ENCODE measurements at regions not wholly inside any gene's neighbourhood (a gene's known extent, or its start where the extent isn't known, plus 50 kb on each side); places are given as distances from the start of the nearest gene placed in this dataset.

DNA sequence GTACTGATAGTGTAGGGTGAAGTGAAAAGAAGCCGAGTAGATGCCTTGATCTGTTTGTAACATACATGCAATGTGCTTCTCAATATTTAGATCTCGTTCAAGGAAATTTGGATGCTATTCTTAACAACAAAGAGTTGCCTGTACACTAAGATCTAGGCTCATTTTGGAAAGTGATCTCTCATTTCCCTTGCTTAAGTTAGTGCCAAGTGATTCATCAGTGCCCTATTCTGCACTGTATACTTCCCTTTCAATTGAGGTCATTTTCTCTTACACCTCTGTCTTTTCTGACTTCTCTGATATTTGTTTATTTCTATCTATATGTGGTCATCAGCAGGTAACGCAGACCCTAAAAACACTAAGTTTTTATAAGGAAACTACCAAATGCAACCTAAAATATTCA, 528.6 kb upstream of the PTPRD start:
- H3K4me3 ChIP-seq (ENCODE audit: low read depth, low read length), result no peak overlapping the region
- TF ChIP-seq, protein P1, sequence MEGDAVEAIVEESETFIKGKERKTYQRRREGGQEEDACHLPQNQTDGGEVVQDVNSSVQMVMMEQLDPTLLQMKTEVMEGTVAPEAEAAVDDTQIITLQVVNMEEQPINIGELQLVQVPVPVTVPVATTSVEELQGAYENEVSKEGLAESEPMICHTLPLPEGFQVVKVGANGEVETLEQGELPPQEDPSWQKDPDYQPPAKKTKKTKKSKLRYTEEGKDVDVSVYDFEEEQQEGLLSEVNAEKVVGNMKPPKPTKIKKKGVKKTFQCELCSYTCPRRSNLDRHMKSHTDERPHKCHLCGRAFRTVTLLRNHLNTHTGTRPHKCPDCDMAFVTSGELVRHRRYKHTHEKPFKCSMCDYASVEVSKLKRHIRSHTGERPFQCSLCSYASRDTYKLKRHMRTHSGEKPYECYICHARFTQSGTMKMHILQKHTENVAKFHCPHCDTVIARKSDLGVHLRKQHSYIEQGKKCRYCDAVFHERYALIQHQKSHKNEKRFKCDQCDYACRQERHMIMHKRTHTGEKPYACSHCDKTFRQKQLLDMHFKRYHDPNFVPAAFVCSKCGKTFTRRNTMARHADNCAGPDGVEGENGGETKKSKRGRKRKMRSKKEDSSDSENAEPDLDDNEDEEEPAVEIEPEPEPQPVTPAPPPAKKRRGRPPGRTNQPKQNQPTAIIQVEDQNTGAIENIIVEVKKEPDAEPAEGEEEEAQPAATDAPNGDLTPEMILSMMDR (conservative IDR thresholded peaks at IDR 0.05; ENCODE audit: low read depth, low read length), result no peak
- no peak for DNase-seq (ENCODE audit: low read depth)

DNA sequence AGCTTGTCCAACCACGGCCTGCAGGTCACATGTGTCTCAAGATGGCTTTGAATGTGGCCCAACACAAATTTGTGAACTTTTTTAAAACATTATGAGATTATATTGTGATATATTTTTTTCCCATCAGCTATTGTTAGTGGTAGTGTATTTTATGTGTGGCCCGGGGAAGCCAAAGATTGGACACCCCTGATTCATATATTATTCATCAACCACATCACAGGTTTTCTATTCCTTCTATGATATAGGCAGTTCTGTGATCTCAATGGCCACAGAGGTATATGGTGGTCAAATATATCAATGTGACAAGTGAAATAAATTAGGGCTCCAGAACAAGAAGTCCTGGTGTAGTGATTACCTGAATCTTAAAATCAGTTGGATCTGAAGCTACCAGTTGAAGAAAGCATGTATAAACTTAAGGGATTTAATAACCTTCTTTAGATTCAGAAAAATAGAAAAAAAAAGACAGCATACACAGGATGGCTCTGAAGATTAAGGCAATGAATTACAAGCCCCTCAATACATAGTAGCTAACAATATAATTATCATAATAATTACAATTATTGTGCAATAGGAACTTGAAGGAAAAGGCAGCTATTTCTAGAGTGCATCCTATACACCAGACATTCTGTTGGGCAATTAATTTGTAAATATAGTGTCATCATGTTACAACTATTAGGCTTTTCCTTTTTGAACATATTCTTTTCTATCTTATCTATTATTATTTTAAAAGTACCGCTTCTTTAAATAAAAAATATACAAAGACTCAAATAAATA, 530.4 kb upstream of the PTPRD start:
- H3K4me3 ChIP-seq (ENCODE audit: low read depth, low read length), result no peak overlapping the region
- no peak for DNase-seq (ENCODE audit: low read depth)
- TF ChIP-seq, protein P1 (conservative IDR thresholded peaks at IDR 0.05; ENCODE audit: low read depth, low read length), result no peak

DNA sequence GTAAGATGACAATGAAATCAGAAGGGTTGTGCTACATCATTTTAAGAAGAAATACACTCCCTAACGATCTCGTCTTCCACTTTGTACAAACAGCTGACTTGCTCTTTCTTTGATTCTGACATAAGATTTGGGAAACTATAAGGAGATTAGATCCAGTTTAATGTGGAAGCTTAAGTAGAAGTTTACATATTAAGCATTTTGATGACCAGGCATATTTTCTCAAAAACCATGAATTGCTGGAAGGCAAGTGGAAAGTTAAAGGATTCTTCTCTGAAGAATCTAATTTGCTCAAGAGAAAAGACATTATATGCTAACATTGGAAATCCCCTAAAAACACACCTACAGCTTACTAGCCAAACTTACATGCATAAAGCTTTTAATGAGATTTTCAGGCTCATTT, 531.9 kb upstream of the PTPRD start:
- no peak overlapping the region for H3K4me3 ChIP-seq (ENCODE audit: low read depth, low read length)
- TF ChIP-seq, protein P1 (conservative IDR thresholded peaks at IDR 0.05; ENCODE audit: low read depth, low read length), result no peak
- DNase-seq (ENCODE audit: low read depth), result no peak

DNA sequence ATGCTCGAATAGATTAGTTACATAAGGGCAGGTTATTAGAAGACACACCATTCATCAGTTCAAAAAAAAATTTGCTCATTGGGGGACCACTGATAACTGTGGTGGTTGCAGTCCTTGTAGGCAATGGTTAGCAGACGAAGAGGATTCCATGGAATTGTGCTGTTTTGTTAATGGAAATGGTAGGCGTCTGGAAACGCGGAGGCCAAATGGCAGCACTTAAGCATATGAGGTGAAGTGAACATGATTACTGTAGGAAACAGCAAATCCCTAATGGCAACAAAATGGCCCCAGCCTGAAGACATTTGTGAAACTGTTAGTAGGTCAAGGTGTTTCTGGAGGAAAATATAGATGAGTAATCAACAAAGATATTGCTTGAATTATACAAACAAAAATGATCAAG, 535.4 kb upstream of the PTPRD start:
- TF ChIP-seq, protein P1 (conservative IDR thresholded peaks at IDR 0.05; ENCODE audit: low read depth, low read length), result no peak
- no peak overlapping the region for H3K4me3 ChIP-seq (ENCODE audit: low read depth, low read length)
- DNase-seq (ENCODE audit: low read depth), result no peak

DNA sequence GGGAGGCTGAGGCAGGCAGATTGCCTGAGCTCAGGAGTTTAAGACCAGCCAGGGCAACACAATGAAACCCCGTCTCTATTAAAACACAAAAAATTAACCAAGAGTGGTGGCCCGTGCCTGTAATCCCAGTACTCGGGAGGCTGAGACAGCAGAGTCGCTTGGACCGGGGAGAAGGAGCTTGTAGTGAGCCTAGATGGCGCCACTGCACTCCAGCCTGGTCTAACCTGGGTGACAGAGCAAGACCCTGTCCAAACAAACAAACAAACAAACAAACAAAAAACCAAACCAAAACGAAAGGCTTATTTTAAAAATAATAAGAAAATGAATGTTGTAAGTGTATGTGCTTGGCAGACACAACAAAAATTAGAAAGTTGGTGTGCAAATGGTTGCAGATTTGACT, 536.3 kb upstream of the PTPRD start:
- no peak for DNase-seq (ENCODE audit: low read depth)
- H3K4me3 ChIP-seq (ENCODE audit: low read depth, low read length), result no peak overlapping the region
- TF ChIP-seq, protein P1 (conservative IDR thresholded peaks at IDR 0.05; ENCODE audit: low read depth, low read length), result peak; percentile 15

DNA sequence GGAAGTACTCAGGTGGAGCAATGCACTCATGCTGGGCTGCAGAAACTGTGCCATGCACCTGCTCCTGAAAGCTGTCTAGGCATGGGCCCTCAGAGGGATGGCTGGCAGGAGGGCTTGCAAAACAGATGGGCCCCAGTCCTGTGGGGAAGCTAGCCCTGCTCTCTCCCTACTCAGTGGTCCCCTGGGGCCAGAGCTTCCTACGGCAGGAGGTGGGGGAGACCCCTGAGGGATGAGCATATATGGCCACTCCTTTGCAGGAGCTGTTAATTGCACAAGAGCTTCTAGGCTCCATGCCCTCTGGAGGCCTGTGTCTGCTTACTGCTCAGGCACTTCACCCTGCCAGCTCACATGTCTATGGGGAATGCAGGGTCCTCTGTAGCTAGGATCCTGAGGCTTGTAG, 545.3 kb upstream of the PTPRD start:
- no peak for DNase-seq (ENCODE audit: low read depth)
- no peak overlapping the region for H3K4me3 ChIP-seq (ENCODE audit: low read depth, low read length)
- TF ChIP-seq, protein P1 (conservative IDR thresholded peaks at IDR 0.05; ENCODE audit: low read depth, low read length), result no peak

DNA sequence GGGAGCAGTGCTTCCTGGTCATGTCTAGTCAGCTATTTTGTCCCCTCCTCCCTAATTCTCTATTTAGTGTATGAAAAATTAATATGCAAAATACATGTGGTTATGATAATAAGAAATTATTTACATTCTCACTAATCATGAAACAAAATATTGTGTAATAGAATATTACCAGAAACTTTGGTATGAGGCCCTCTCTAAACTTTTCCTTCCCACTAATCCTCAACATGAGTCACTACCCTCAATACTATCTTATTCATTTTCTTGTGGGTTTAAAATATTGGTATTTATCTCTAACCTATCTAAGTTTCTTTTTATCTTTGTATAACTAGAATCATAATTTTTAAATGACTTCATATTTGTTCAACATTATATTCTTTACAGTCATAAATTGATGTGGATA, 545.9 kb upstream of the PTPRD start:
- H3K4me3 ChIP-seq (ENCODE audit: low read depth, low read length), result no peak overlapping the region
- no peak for DNase-seq (ENCODE audit: low read depth)
- TF ChIP-seq, protein P1 (conservative IDR thresholded peaks at IDR 0.05; ENCODE audit: low read depth, low read length), result no peak
